AG09309 (cell line): ENCODE measurements at regions not wholly inside any gene's neighbourhood (a gene's known extent, or its start where the extent isn't known, plus 50 kb on each side); places are given as distances from the start of the nearest gene placed in this dataset.

ENCODE experiments used
- DNase-seq: peaks from one replicate; pipeline ENCODE4 v3.0.0-alpha.2; 2010; ENCODE audit warnings: low read depth
- H3K4me3 ChIP-seq: 2 replicates; pipeline ENCODE4 v1.5.1; 2011; ENCODE audit warnings: mild to moderate bottlenecking, low read depth, low read length, moderate library complexity; ENCODE audit not compliant: control insufficient read depth
- TF ChIP-seq, protein P1 (sequence below): IDR thresholded peaks from 2 replicates; pipeline ENCODE4 v1.5.1; 2011; ENCODE audit warnings: mild to moderate bottlenecking, low read depth, low read length, inconsistent platforms; ENCODE audit not compliant: insufficient read depth, control insufficient read depth; ENCODE audit errors: missing control alignments

GRCh38 chr5:155514105-155514563, 500.6 kb downstream of the KIF4B start:
- DNase-seq: no peak
- TF ChIP-seq, protein P1, sequence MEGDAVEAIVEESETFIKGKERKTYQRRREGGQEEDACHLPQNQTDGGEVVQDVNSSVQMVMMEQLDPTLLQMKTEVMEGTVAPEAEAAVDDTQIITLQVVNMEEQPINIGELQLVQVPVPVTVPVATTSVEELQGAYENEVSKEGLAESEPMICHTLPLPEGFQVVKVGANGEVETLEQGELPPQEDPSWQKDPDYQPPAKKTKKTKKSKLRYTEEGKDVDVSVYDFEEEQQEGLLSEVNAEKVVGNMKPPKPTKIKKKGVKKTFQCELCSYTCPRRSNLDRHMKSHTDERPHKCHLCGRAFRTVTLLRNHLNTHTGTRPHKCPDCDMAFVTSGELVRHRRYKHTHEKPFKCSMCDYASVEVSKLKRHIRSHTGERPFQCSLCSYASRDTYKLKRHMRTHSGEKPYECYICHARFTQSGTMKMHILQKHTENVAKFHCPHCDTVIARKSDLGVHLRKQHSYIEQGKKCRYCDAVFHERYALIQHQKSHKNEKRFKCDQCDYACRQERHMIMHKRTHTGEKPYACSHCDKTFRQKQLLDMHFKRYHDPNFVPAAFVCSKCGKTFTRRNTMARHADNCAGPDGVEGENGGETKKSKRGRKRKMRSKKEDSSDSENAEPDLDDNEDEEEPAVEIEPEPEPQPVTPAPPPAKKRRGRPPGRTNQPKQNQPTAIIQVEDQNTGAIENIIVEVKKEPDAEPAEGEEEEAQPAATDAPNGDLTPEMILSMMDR: no peak
- no peak overlapping the region for H3K4me3 ChIP-seq

- no peak overlapping the region for H3K4me3 ChIP-seq
- TF ChIP-seq, protein P1: no peak
- DNase-seq: no peak
These were observed 509.0 kb downstream of the KIF4B start for GRCh38 chr5:155522540-155522939.

- no peak overlapping the region for H3K4me3 ChIP-seq
- TF ChIP-seq, protein P1: no peak
- no peak for DNase-seq
These were observed 515.8 kb downstream of the KIF4B start for GRCh38 chr5:155529362-155529761.

DNA sequence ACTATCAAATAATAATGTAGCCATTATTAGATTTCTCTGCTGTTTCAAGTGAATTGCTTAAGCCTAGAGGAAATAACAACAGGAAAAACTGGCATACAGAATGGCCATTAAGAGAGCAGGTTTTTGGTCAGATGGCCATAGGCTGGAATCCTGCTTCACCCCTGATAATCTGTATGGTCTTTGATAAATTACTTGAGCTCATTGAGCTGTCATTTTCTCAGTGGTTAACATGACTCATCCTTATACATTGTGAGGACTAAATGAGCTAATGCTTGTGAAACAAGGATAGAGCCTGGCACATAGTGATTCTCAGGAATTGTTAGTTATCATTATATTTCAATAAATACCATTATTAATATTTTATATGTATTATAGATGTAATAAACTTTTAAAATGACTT, 516.5 kb downstream of the KIF4B start:
- H3K4me3 ChIP-seq: no peak overlapping the region
- TF ChIP-seq, protein P1: no peak
- DNase-seq: no peak

- TF ChIP-seq, protein P1: no peak
- DNase-seq: no peak
- H3K4me3 ChIP-seq: no peak overlapping the region
These were observed 519.2 kb downstream of the KIF4B start for GRCh38 chr5:155532621-155533311.

DNA sequence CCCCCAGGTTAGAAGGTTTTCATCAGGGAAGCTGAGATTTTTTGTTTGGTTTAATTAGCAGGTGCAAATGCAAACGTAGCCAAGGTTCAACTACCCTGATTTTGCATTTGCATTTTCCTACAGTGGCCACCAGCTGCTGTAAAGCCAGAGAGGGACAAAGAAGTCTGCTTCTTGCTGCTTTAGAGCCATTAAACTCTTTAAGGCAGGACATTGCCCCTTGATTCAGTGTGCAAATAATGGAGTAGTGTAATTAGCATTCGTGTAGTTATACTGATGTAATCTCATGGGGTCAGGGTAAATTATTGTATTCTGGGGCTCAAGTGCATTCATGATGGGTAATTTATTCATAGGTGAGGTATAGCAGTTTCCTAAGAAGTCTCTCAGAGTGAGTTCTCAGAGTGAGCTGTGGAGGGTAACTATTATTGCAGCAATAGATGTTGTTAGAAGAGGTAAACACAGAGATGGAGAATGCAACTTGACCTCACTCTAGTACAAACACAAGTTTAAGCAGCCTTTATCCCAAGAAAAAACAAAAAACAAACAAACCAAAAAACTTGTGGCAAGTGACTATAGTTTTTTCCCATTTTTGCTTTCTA, 526.5 kb downstream of the KIF4B start:
- TF ChIP-seq, protein P1: no peak
- DNase-seq: no peak
- no peak overlapping the region for H3K4me3 ChIP-seq
